WTC11 (cell line): ENCODE measurements at regions not wholly inside any gene's neighbourhood (a gene's known extent, or its start where the extent isn't known, plus 50 kb on each side); places are given as distances from the start of the nearest gene placed in this dataset.

Source experiments
- CTCF ChIP-seq: fragments of 200-600 bp; IDR thresholded peaks from 2 replicates; pipeline ENCODE4 v1.8.0; 2022; ENCODE audit warnings: antibody characterized with exemption
- ETV6 ChIP-seq: sonication (generic); formaldehyde crosslinking; IDR thresholded peaks from 2 replicates; pipeline ENCODE4 v1.8.1; 2022; ENCODE audit warnings: mild to moderate bottlenecking, missing genetic modification reagents
- NR1H2 ChIP-seq: sonication (generic); formaldehyde crosslinking; IDR thresholded peaks from 2 replicates; pipeline ENCODE4 v1.9.0; 2021; ENCODE audit warnings: mild to moderate bottlenecking, moderate library complexity, missing genetic modification reagents
- NR2C2 ChIP-seq: sonication (generic); formaldehyde crosslinking; IDR thresholded peaks from 2 replicates; pipeline ENCODE4 v1.8.0; 2022; ENCODE audit warnings: mild to moderate bottlenecking, missing genetic modification reagents
- TEAD1 ChIP-seq: sonication (generic); formaldehyde crosslinking; IDR thresholded peaks from 2 replicates; pipeline ENCODE4 v1.8.0; 2022; ENCODE audit warnings: mild to moderate bottlenecking, missing genetic modification reagents
- USF2 ChIP-seq: sonication (generic); formaldehyde crosslinking; IDR thresholded peaks from 2 replicates; pipeline ENCODE4 v1.8.1; 2023; ENCODE audit warnings: mild to moderate bottlenecking, missing genetic modification reagents, moderate library complexity
- ZBTB21 ChIP-seq: sonication (generic); formaldehyde crosslinking; IDR thresholded peaks from 2 replicates; pipeline ENCODE4 v1.8.1; 2023; ENCODE audit warnings: mild to moderate bottlenecking, missing genetic modification reagents, borderline replicate concordance

GRCh38 chr9:102506406-102506805, 488.7 kb upstream of the CYLC2 start:
- no peak for TF ChIP-seq ETV6 (CRISPR knock-in tag)
- TF ChIP-seq ZBTB21 (CRISPR knock-in tag), result no peak
- TF ChIP-seq USF2 (CRISPR knock-in tag), result no peak
- no peak for TF ChIP-seq CTCF
- TF ChIP-seq NR1H2, result no peak
- no peak for TF ChIP-seq NR2C2
- no peak for TF ChIP-seq TEAD1 (CRISPR knock-in tag)
